AG10803 (cell line): ENCODE measurements at regions not wholly inside any gene's neighbourhood (a gene's known extent, or its start where the extent isn't known, plus 50 kb on each side); places are given as distances from the start of the nearest gene placed in this dataset.
A peak's percentile ranks its signal among the peaks of the same experiment; 100 is the strongest.

ENCODE experiments used
- DNase-seq: peaks from one replicate; pipeline ENCODE4 v3.0.0; 2010; ENCODE audit warnings: low read depth
- H3K4me3 ChIP-seq: 2 replicates; pipeline ENCODE4 v1.5.1; 2011; ENCODE audit warnings: mild to moderate bottlenecking, low read length, control low read depth
- CTCF ChIP-seq: conservative IDR thresholded peaks from 2 replicates; pipeline ENCODE4 v1.5.1; 2011; ENCODE audit warnings: mild to moderate bottlenecking, low read length, control low read depth, inconsistent platforms

DNA sequence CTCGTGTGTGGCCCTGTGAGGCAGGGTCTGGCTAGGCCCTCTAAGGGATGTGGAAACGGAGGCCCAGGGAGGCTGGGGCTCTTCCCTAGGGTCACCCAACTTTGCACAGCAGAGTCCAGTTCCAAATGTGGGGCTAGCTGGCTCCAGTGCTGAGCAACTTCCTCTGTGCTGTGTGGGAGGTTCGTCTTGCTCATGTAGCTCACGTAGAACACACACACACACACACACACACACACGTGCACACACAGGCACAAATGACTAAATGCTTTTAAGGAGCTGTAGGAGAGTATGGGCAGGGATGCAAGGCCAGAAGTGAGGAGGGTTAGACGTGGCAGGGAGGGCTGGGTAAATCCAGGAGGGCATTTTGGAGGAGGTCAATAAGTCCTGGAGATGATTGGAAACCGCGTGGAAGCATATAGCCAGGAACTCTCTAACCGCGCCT is 213.8 kb downstream of the RPLP1 start:
- DNase-seq = peak; percentile 25
- H3K4me3 ChIP-seq = no peak overlapping the region
- TF ChIP-seq CTCF = no peak

DNA sequence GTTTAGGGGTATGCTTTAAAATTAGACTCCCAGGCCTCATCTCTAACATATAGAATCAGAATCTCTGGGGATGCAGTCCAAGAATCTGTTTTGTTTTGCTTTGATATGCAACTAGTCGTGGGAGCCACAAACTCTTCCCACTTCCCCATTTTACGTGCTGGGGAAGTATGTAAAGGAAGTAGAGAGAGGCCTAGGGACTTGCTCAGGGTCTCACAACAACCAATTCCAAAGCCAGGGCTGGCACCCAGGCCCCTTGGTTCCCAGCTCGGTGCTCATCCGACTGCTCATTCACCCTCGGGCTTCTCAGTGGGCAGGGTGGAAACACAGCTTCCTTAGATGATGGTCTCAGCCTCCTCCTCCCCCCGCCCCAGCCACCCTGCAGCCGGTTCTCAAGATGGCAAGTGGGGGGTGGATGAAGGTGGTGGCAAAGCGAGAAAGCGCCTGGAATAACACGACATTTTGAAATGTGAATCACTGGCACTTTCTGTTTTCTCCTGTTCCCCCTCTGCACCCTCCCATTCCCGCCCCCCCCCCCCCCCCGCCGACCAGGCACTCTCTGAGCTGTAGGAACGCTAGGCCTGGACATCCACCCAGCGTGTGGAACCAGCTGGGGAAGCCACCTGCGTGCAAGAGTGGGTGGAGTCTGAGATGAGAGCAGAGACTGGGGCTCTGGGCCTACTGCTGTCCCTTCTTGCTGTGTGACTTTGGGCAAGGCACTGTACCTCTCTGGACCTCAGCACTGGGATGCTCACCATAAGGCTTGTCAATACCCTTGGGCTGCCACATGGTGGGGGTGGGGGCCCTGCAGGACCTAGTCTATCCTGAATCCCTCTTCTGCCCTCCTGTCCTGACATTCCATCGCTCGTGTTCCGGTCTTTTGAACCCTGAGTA is 214.5 kb downstream of the RPLP1 start:
- TF ChIP-seq CTCF = no peak
- no peak overlapping the region for H3K4me3 ChIP-seq
- DNase-seq = no peak

DNA sequence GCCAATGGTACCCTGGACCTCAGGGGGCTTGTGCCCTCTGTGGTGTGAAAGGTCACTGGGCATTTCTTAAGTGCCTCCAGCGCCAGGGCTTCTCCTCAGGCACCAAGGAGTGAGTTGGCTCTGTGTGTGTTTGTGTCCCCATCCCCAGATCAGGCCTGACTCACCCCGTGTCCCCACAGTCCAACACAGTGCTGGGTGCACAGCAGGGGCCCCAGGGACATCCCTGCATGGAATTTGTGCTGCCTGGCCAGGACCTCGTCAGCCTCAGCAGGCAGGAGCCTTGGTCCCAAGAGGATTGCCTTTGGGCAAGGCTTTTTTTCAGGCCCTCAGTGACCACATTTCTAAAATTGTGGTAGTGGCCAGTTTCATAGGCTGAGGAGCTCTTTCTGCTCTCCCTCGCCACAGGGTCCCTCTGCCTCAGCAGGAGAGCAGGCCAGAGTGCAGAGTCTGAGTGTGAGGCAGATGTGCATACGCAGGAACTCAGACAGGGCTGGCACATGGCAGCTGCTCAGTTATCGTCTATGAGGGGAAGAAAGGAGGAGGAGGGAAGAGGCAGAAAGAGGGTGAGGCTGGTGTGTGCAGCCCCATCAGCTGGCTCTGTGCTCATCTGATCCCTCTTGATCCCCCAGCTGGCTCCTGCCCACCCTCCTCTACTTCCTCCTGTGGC is 215.6 kb downstream of the RPLP1 start:
- no peak overlapping the region for H3K4me3 ChIP-seq
- no peak for DNase-seq
- TF ChIP-seq CTCF = no peak

DNA sequence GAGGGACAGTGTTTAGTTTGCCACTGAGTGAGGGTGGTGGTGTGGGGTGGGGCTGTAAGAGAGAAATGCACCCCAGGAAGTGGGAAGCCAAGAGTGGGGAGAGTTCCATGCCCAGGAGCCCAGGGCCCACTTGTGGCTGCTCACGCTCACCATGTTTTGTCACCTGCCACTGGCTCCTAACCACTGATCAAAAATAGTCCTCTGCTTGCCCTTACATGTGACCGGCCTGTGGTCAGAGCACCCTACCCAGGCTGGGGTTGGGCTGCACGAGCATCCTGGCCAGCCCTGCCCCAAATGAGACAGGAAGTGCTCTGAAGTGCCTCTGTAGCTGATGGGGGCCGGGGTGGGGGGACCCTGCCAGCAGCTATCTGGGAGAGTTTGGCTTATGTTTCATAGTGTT is 216.3 kb downstream of the RPLP1 start:
- no peak for DNase-seq
- H3K4me3 ChIP-seq = no peak overlapping the region
- no peak for TF ChIP-seq CTCF

- TF ChIP-seq CTCF = no peak
- H3K4me3 ChIP-seq = no peak overlapping the region
- no peak for DNase-seq
These were observed 216.8 kb downstream of the RPLP1 start for GRCh38 chr15:69669446-69669845.

GRCh38 chr15:69673291-69673881 is 220.8 kb downstream of the RPLP1 start:
- no peak overlapping the region for H3K4me3 ChIP-seq
- no peak for DNase-seq
- no peak for TF ChIP-seq CTCF
